ENCODE measurements at regions not wholly inside any gene's neighbourhood (a gene's known extent, or its start where the extent isn't known, plus 50 kb on each side); places are given as distances from the start of the nearest gene placed in this dataset.

DNA sequence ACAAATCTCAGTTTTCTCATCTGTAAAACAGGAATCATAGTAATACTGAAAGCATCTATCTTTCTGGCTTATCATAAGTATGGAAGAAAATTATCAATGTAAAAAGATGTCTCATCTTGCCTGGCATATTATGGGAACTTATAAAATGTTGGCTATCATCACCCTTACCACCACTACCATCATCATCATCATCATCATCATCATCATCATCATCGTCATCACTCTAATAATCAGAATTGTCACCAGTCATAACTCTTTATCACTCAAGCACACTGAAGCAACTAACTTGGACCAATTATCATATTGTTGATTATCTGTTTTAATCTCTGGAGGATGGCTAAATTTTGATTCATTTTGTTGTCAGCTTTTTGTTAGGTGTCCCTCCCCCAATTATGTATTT lies 825.4 kb downstream of the SORCS3 start:
- H3K56ac ChIP-seq (ENCODE audit: extremely low read depth, insufficient read depth, low read length): no peak overlapping the region
- H3K36me3 ChIP-seq (ENCODE audit: control insufficient read depth, insufficient read depth, low read length): no peaks in the 10 kb centered on the region
- H3K9me3 ChIP-seq (ENCODE audit: control insufficient read depth, insufficient read depth, low read length): peaks cover 7% of the 10 kb centered on the region
- in situ Hi-C loops (cut with MboI; ENCODE audit: low sequenced_read_pairs): no loop called here
- H3K18ac ChIP-seq (ENCODE audit: low read depth, low read length): no peak overlapping the region
- no peak overlapping the region for H2AK5ac ChIP-seq (ENCODE audit: low read depth, low read length)
- H3K4me1 ChIP-seq (ENCODE audit: control insufficient read depth, insufficient read depth, low read length): no peaks in the 10 kb centered on the region
- no peak for ATAC-seq (ENCODE audit: low read depth)
- H3K9ac ChIP-seq (ENCODE audit: low read depth, low read length): no peak overlapping the region
- no peak overlapping the region for H2BK5ac ChIP-seq (ENCODE audit: low read depth, low read length, poor library complexity, severe bottlenecking)
- CTCF ChIA-PET: no interaction called here
- H3K4me3 ChIP-seq (ENCODE audit: insufficient read depth, low read depth, low read length): no peak overlapping the region
- H2BK15ac ChIP-seq (ENCODE audit: low read depth, low read length): no peak overlapping the region
- H3K4me2 ChIP-seq (ENCODE audit: low read depth, low read length): no peak overlapping the region
- H3K9me1 ChIP-seq (ENCODE audit: insufficient read depth, low read length): no peaks in the 10 kb centered on the region
- WGBS, 2 experiments (ENCODE audit: extremely low coverage in 2 of 2, insufficient read length in 1 of 2): no CpG with 5 or more reads among the region's 1 CpG
- intact Hi-C loops (cut with micrococcal nuclease): no loop called here
- H3K27me3 ChIP-seq (ENCODE audit: control insufficient read depth, insufficient read depth, low read length): no peaks in the 10 kb centered on the region
- no peak for DNase-seq
- no peak overlapping the region for H4K5ac ChIP-seq (ENCODE audit: low read depth, low read length)
- POLR2A ChIA-PET (ENCODE audit: unreplicated experiment): no interaction called here
- H4K8ac ChIP-seq (ENCODE audit: low read depth in 2 of 2, low read length in 2 of 2): no peak overlapping the region
- no TSS peak for BruUV-seq (replicated peaks)
- TF ChIP-seq RAD21 (IDR thresholded peaks at IDR 0.05; ENCODE audit: low read length) (no peak), NFE2L2 (IDR thresholded peaks at IDR 0.05; ENCODE audit: low read depth, low read length) (no peak), RCOR1 (IDR thresholded peaks at IDR 0.05; ENCODE audit: insufficient replicate concordance, low read length) (no peak), SMC3 (IDR thresholded peaks at IDR 0.05; ENCODE audit: low read depth, low read length) (no peak), CEBPB (IDR thresholded peaks at IDR 0.05; ENCODE audit: low read depth, low read length) (no peak)
- no peak overlapping the region for H3K14ac ChIP-seq (replicated peaks; ENCODE audit: low read depth, low read length)
- no peaks in the 10 kb centered on the region for H4K20me1 ChIP-seq (ENCODE audit: insufficient read depth, low read length)
- H2AK9ac ChIP-seq (replicated peaks; ENCODE audit: low read depth, low read length, poor library complexity): no peak overlapping the region
- H2BK120ac ChIP-seq (ENCODE audit: low read depth, low read length): no peak overlapping the region
- H3K79me1 ChIP-seq (ENCODE audit: low read depth in 1 of 2, low read length in 2 of 2): no peaks in the 10 kb centered on the region
- no peak overlapping the region for H4K91ac ChIP-seq (ENCODE audit: insufficient read depth, low read depth, low read length)
- H2AFZ ChIP-seq (replicated peaks; ENCODE audit: low read length, poor library complexity): no peak overlapping the region
- H3K4ac ChIP-seq (ENCODE audit: low read depth, low read length): no peak overlapping the region
- no peak overlapping the region for H3K23ac ChIP-seq (ENCODE audit: low read depth, low read length)
- dilution Hi-C loops (cut with HindIII; ENCODE audit: low sequenced_read_pairs, unreplicated experiment): no loop called here
- no peak overlapping the region for H2BK20ac ChIP-seq (ENCODE audit: low read depth, low read length)
- H3K27ac ChIP-seq (ENCODE audit: insufficient read depth, low read length): no peak overlapping the region
